ENCODE measurements at regions not wholly inside any gene's neighbourhood (a gene's known extent, or its start where the extent isn't known, plus 50 kb on each side); places are given as distances from the start of the nearest gene placed in this dataset.
A peak's percentile ranks its signal among the peaks of the same experiment; 100 is the strongest.

DNA sequence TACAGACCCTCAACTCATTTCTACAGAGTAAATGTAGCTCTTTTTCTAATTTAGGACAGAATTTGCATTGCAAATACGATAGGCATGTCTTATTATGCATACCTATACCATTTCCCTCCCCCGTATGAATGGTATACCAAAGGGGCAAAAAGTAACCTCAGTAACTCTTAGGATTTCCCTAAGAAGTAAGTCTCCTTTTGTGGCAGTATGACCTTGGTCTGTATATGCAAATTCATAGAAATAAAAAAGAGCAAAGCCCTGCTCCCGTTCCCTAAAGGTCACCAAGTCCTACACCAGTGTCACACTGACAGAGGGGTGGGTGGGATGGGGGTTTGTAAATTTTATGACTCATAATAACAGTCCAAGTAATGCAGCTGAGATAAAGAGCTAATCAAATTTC lies 365.8 kb upstream of the CCDC196 start:
- H3K27ac Mint-ChIP-seq, result no peak overlapping the region
- H3K79me2 ChIP-seq (ENCODE audit: low read depth), result no peaks in the 10 kb centered on the region
- no peaks in the 10 kb centered on the region for H3F3A ChIP-seq (ENCODE audit: low read depth)
- H3K27me3 ChIP-seq, result no peaks in the 10 kb centered on the region
- H3K9me3 ChIP-seq (ENCODE audit: low read depth), result no peaks in the 10 kb centered on the region
- H3K36me3 Mint-ChIP-seq, result no peaks in the 10 kb centered on the region
- TF ChIP-seq, protein P1, sequence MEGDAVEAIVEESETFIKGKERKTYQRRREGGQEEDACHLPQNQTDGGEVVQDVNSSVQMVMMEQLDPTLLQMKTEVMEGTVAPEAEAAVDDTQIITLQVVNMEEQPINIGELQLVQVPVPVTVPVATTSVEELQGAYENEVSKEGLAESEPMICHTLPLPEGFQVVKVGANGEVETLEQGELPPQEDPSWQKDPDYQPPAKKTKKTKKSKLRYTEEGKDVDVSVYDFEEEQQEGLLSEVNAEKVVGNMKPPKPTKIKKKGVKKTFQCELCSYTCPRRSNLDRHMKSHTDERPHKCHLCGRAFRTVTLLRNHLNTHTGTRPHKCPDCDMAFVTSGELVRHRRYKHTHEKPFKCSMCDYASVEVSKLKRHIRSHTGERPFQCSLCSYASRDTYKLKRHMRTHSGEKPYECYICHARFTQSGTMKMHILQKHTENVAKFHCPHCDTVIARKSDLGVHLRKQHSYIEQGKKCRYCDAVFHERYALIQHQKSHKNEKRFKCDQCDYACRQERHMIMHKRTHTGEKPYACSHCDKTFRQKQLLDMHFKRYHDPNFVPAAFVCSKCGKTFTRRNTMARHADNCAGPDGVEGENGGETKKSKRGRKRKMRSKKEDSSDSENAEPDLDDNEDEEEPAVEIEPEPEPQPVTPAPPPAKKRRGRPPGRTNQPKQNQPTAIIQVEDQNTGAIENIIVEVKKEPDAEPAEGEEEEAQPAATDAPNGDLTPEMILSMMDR (IDR thresholded peaks at IDR 0.05), result no peak
- TF ChIP-seq EZH2phosphoT487 (IDR thresholded peaks at IDR 0.05) (no peak), EZH2 (IDR thresholded peaks at IDR 0.05) (no peak)
- no peak overlapping the region for H3K27ac ChIP-seq
- H3K4me2 ChIP-seq, result no peak overlapping the region
- peaks cover 34% of the 10 kb centered on the region for H3K4me1 Mint-ChIP-seq
- no peaks in the 10 kb centered on the region for H3K36me3 ChIP-seq
- no peaks in the 10 kb centered on the region for H3K9me3 Mint-ChIP-seq
- no peak for DNase-seq (ENCODE audit: low spot score)
- H4K20me1 ChIP-seq (ENCODE audit: low read depth), result no peaks in the 10 kb centered on the region
- H3K4me1 ChIP-seq, result no peaks in the 10 kb centered on the region
- no peak overlapping the region for H3K9ac ChIP-seq
- H3K4me3 ChIP-seq, result no peak overlapping the region
- no peak overlapping the region for H2AFZ ChIP-seq (replicated peaks)
- H3K27me3 Mint-ChIP-seq (ENCODE audit: insufficient read depth, low read depth), result no peaks in the 10 kb centered on the region
- H3K4me3 Mint-ChIP-seq, result no peak overlapping the region

DNA sequence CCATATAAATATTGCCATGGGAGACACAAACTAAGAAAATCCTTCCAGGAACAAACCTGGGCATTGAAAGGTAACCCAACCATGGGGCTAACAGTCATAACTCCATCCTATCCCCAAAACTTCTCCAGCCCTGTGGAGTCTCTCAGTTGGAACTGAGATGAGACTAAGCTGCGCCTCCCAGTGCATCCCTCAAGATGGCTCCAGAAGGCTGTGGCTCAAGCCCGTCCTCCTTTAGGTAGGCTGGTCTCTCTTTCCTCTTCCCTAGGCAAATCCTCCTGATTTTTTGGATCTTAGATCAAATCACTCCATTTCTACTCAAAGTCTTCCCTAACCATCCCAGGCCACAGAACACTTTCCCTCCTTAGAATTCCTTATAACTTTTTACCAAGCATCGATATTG lies 364.3 kb upstream of the CCDC196 start:
- Histone ChIP-seq H3K4me3 (no peak overlapping the region), H3K9ac (no peak overlapping the region), H4K20me1 (ENCODE audit: low read depth) (no peaks in the 10 kb centered on the region), H3K4me1 (no peaks in the 10 kb centered on the region), H3K9me3 (ENCODE audit: low read depth) (no peaks in the 10 kb centered on the region), H3K36me3 (no peaks in the 10 kb centered on the region), H3K27ac (no peak overlapping the region), H3K4me2 (no peak overlapping the region), H2AFZ (replicated peaks) (no peak overlapping the region), H3K79me2 (ENCODE audit: low read depth) (no peaks in the 10 kb centered on the region), H3F3A (ENCODE audit: low read depth) (no peaks in the 10 kb centered on the region), H3K27me3 (no peaks in the 10 kb centered on the region)
- Mint-ChIP-seq H3K4me3 (no peak overlapping the region), H3K36me3 (no peaks in the 10 kb centered on the region), H3K27ac (no peak overlapping the region), H3K4me1 (peaks cover 20% of the 10 kb centered on the region), H3K9me3 (no peaks in the 10 kb centered on the region), H3K27me3 (ENCODE audit: insufficient read depth, low read depth) (no peaks in the 10 kb centered on the region)
- peak; percentile 32 for DNase-seq (ENCODE audit: low spot score)
- TF ChIP-seq EZH2phosphoT487 (IDR thresholded peaks at IDR 0.05) (no peak), EZH2 (IDR thresholded peaks at IDR 0.05) (no peak)
- TF ChIP-seq, protein P1 (IDR thresholded peaks at IDR 0.05), result peak; percentile 36

DNA sequence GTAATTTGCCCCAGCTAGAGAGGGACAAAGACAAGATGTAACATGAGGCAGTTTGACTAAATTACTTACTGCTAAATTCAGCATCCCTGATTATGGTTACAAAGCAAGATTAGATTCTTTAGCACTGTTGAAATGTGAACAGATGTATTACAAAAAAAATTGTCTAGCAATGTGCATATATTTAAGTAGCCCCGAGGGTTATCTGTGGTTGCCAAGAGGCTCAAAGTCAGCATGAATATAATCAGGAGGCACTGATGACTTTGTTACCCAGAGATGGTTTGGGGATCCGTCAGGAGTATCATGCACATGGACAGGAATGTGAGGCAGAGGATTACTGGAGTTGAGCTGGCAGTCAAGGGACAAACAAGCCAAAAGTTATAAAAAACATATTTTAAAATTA lies 356.9 kb upstream of the CCDC196 start:
- Histone ChIP-seq H3F3A (ENCODE audit: low read depth) (no peaks in the 10 kb centered on the region), H3K4me2 (no peak overlapping the region), H2AFZ (replicated peaks) (no peak overlapping the region), H3K36me3 (no peaks in the 10 kb centered on the region), H3K9me3 (ENCODE audit: low read depth) (no peaks in the 10 kb centered on the region), H3K4me3 (no peak overlapping the region), H3K27me3 (no peaks in the 10 kb centered on the region), H3K79me2 (ENCODE audit: low read depth) (no peaks in the 10 kb centered on the region), H3K4me1 (no peaks in the 10 kb centered on the region), H3K27ac (no peak overlapping the region), H3K9ac (no peak overlapping the region), H4K20me1 (ENCODE audit: low read depth) (no peaks in the 10 kb centered on the region)
- Mint-ChIP-seq H3K9me3 (no peaks in the 10 kb centered on the region), H3K36me3 (no peaks in the 10 kb centered on the region), H3K27me3 (ENCODE audit: insufficient read depth, low read depth) (no peaks in the 10 kb centered on the region), H3K4me3 (no peak overlapping the region), H3K4me1 (no peaks in the 10 kb centered on the region), H3K27ac (no peak overlapping the region)
- DNase-seq (ENCODE audit: low spot score), result no peak
- TF ChIP-seq, protein P1 (IDR thresholded peaks at IDR 0.05), result no peak
- TF ChIP-seq EZH2phosphoT487 (IDR thresholded peaks at IDR 0.05) (no peak), EZH2 (IDR thresholded peaks at IDR 0.05) (no peak)

All from neural progenitor cell (in vitro differentiated cells).